ENCODE measurements at regions not wholly inside any gene's neighbourhood (a gene's known extent, or its start where the extent isn't known, plus 50 kb on each side); places are given as distances from the start of the nearest gene placed in this dataset.
"Not testable (repeated sequence)": the region's sequence is repeated elsewhere in the genome, so short reads cannot be mapped to it uniquely, and the experiment has no call there.

GRCh38 chr15:55094136-55094535 lies 102.6 kb downstream of the RSL24D1 start:
- no peak for ATAC-seq (ENCODE audit: low read depth)
- TF ChIP-seq CTCF (IDR thresholded peaks at IDR 0.05; ENCODE audit: poor library complexity, severe bottlenecking) = no peak
- H3K4me1 ChIP-seq (ENCODE audit: insufficient read depth, poor library complexity, severe bottlenecking) = no peaks in the 10 kb centered on the region
- peaks cover 4% of the 10 kb centered on the region for H3K9me3 ChIP-seq (ENCODE audit: severe bottlenecking)
- peaks cover 18% of the 10 kb centered on the region for H3K27me3 ChIP-seq (ENCODE audit: insufficient read depth, poor library complexity, severe bottlenecking)
- H3K36me3 ChIP-seq (ENCODE audit: low read depth) = no peaks in the 10 kb centered on the region
- H3K4me3 ChIP-seq (ENCODE audit: severe bottlenecking) = no peak overlapping the region
- H3K27ac ChIP-seq (ENCODE audit: poor library complexity, severe bottlenecking) = no peak overlapping the region
- DNase-seq (ENCODE audit: low spot score) = no peak

GRCh38 chr15:55088207-55088606 lies 108.5 kb downstream of the RSL24D1 start:
- Histone ChIP-seq H3K9me3 (ENCODE audit: severe bottlenecking) (no peaks in the 10 kb centered on the region), H3K4me3 (ENCODE audit: severe bottlenecking) (no peak overlapping the region), H3K27ac (ENCODE audit: poor library complexity, severe bottlenecking) (no peak overlapping the region), H3K36me3 (ENCODE audit: low read depth) (no peaks in the 10 kb centered on the region), H3K27me3 (ENCODE audit: insufficient read depth, poor library complexity, severe bottlenecking) (peaks cover 13% of the 10 kb centered on the region), H3K4me1 (ENCODE audit: insufficient read depth, poor library complexity, severe bottlenecking) (no peaks in the 10 kb centered on the region)
- no peak for ATAC-seq (ENCODE audit: low read depth)
- no peak for DNase-seq (ENCODE audit: low spot score)
- TF ChIP-seq CTCF (IDR thresholded peaks at IDR 0.05; ENCODE audit: poor library complexity, severe bottlenecking) = no peak

GRCh38 chr15:55084673-55085072 lies 112.1 kb downstream of the RSL24D1 start:
- Histone ChIP-seq H3K36me3 (ENCODE audit: low read depth) (no peaks in the 10 kb centered on the region), H3K4me3 (ENCODE audit: severe bottlenecking) (no peak overlapping the region), H3K9me3 (ENCODE audit: severe bottlenecking) (no peaks in the 10 kb centered on the region), H3K27me3 (ENCODE audit: insufficient read depth, poor library complexity, severe bottlenecking) (peaks cover 4% of the 10 kb centered on the region), H3K27ac (ENCODE audit: poor library complexity, severe bottlenecking) (no peak overlapping the region), H3K4me1 (ENCODE audit: insufficient read depth, poor library complexity, severe bottlenecking) (no peaks in the 10 kb centered on the region)
- DNase-seq (ENCODE audit: low spot score) (no peak), ATAC-seq (ENCODE audit: low read depth) (no peak)
- TF ChIP-seq CTCF (IDR thresholded peaks at IDR 0.05; ENCODE audit: poor library complexity, severe bottlenecking) = no peak

GRCh38 chr15:55084216-55084615 lies 112.5 kb downstream of the RSL24D1 start:
- Histone ChIP-seq H3K4me1 (ENCODE audit: insufficient read depth, poor library complexity, severe bottlenecking) (no peaks in the 10 kb centered on the region), H3K27ac (ENCODE audit: poor library complexity, severe bottlenecking) (no peak overlapping the region), H3K27me3 (ENCODE audit: insufficient read depth, poor library complexity, severe bottlenecking) (peaks cover 4% of the 10 kb centered on the region), H3K4me3 (ENCODE audit: severe bottlenecking) (no peak overlapping the region), H3K36me3 (ENCODE audit: low read depth) (no peaks in the 10 kb centered on the region), H3K9me3 (ENCODE audit: severe bottlenecking) (no peaks in the 10 kb centered on the region)
- TF ChIP-seq CTCF (IDR thresholded peaks at IDR 0.05; ENCODE audit: poor library complexity, severe bottlenecking) = no peak
- no peak for ATAC-seq (ENCODE audit: low read depth)
- DNase-seq (ENCODE audit: low spot score) = no peak

- H3K27ac ChIP-seq (ENCODE audit: poor library complexity, severe bottlenecking); H3K36me3 ChIP-seq (ENCODE audit: low read depth); H3K4me3 ChIP-seq (ENCODE audit: severe bottlenecking): not testable (repeated sequence)
Measured at GRCh38 chr15:55077052-55077451, 119.7 kb downstream of the RSL24D1 start.

More at GRCh38 chr15:55077052-55077451, 119.7 kb downstream of the RSL24D1 start:
- not testable (repeated sequence) for ATAC-seq (ENCODE audit: low read depth); DNase-seq (ENCODE audit: low spot score); H3K9me3 ChIP-seq (ENCODE audit: severe bottlenecking); H3K4me1 ChIP-seq (ENCODE audit: insufficient read depth, poor library complexity, severe bottlenecking)
- H3K27me3 ChIP-seq (ENCODE audit: insufficient read depth, poor library complexity, severe bottlenecking) = peaks cover 17% of the 10 kb centered on the region

Measured in RWPE2 (cell line).